Fibroblast of lung (primary cell): ENCODE measurements at regions not wholly inside any gene's neighbourhood (a gene's known extent, or its start where the extent isn't known, plus 50 kb on each side); places are given as distances from the start of the nearest gene placed in this dataset.

Experiments
- DNase-seq, 2 donors: peaks; one replicate each; pipeline versions ENCODE4 v3.0.0 to v3.0.0-alpha.2; 2010; ENCODE audit warnings: low read depth in 2 of 2
- H2AFZ ChIP-seq: 2 replicates; pipeline ENCODE4 v1.5.1; 2012; ENCODE audit warnings: low read length, control low read depth, inconsistent platforms
- H3K27ac ChIP-seq: 2 replicates; pipeline ENCODE4 v1.5.1; 2011; ENCODE audit warnings: low read length, control low read depth; ENCODE audit not compliant: insufficient read depth
- H3K27me3 ChIP-seq: 2 replicates; pipeline ENCODE4 v1.5.1; 2011; ENCODE audit warnings: mild to moderate bottlenecking, low read length; ENCODE audit not compliant: control insufficient read depth, insufficient read depth
- H3K36me3 ChIP-seq: 2 replicates; pipeline ENCODE4 v1.5.1; 2011; ENCODE audit warnings: low read length; ENCODE audit not compliant: control insufficient read depth, insufficient read depth
- H3K4me1 ChIP-seq: 2 replicates; pipeline ENCODE4 v1.5.1; 2011; ENCODE audit warnings: low read length; ENCODE audit not compliant: control insufficient read depth, insufficient read depth; ENCODE audit errors: extremely low read depth
- H3K4me2 ChIP-seq: 2 replicates; pipeline ENCODE4 v1.5.1; 2011; ENCODE audit warnings: low read length, control low read depth; ENCODE audit not compliant: insufficient read depth; ENCODE audit errors: extremely low read depth
- H3K4me3 ChIP-seq, 4 experiments: fragments of 200-600 bp in 1 of 4; sonication (generic) in 1 of 4; replicated peaks in 1 of 4; 2 replicates each; pipeline ENCODE4 v1.5.1; 2011 to 2016; ENCODE audit warnings: low read length in 4 of 4, low read depth in 3 of 4, mild to moderate bottlenecking in 3 of 4, control low read depth in 2 of 4, inconsistent platforms in 1 of 4, mixed read lengths in 1 of 4; ENCODE audit not compliant: insufficient read depth in 1 of 4; ENCODE audit errors: control extremely low read depth in 1 of 4
- H3K79me2 ChIP-seq: 2 replicates; pipeline ENCODE4 v1.5.1; 2012; ENCODE audit warnings: mild to moderate bottlenecking, low read length, inconsistent platforms; ENCODE audit not compliant: control insufficient read depth, insufficient read depth
- H3K9ac ChIP-seq: 2 replicates; pipeline ENCODE4 v1.5.1; 2011; ENCODE audit warnings: mild to moderate bottlenecking, low read length, control low read depth; ENCODE audit not compliant: insufficient read depth
- H3K9me3 ChIP-seq: 2 replicates; pipeline ENCODE4 v1.5.1; 2012; ENCODE audit warnings: low read depth, low read length; ENCODE audit not compliant: control insufficient read depth, insufficient read depth
- H4K20me1 ChIP-seq: 2 replicates; pipeline ENCODE4 v1.5.1; 2011; ENCODE audit warnings: low read length; ENCODE audit not compliant: control insufficient read depth, insufficient read depth; ENCODE audit errors: extremely low read depth
- CTCF ChIP-seq, 2 donors: IDR thresholded peaks in 1 of 2; conservative IDR thresholded peaks in 1 of 2; 1 replicate in 1 of 2; 2 replicates in 1 of 2; pipeline ENCODE4 v1.5.1; 2011 to 2012; ENCODE audit warnings: low read length in 2 of 2, control low read depth in 1 of 2, inconsistent platforms in 1 of 2, low read depth in 1 of 2, mild to moderate bottlenecking in 1 of 2
- EZH2 ChIP-seq: IDR thresholded peaks from 2 replicates; pipeline ENCODE4 v1.5.1; 2012; ENCODE audit warnings: low read length, control low read depth, mild to moderate bottlenecking; ENCODE audit errors: missing control alignments

- Histone ChIP-seq H3K9ac (no peak overlapping the region), H3K79me2 (no peaks in the 10 kb centered on the region), H3K4me3 (no peak overlapping the region), H3K36me3 (no peaks in the 10 kb centered on the region), H3K27ac (no peak overlapping the region), H3K4me1 (no peaks in the 10 kb centered on the region), H3K27me3 (no peaks in the 10 kb centered on the region), H4K20me1 (no peaks in the 10 kb centered on the region), H3K9me3 (no peaks in the 10 kb centered on the region), H2AFZ (no peak overlapping the region), H3K4me2 (no peak overlapping the region)
- TF ChIP-seq EZH2 = no peak
- TF ChIP-seq CTCF (conservative IDR thresholded peaks at IDR 0.05 in 1 of 2, IDR thresholded peaks at IDR 0.05 in 1 of 2; ENCODE audit: low read depth in 1 of 2, low read length in 2 of 2) = no peak
- DNase-seq = no peak
Measured at GRCh38 chr6:11367638-11368199, 135.3 kb upstream of the NEDD9 start.

GRCh38 chr6:11366934-11367637 is 134.6 kb upstream of the NEDD9 start:
- Histone ChIP-seq H3K36me3 (no peaks in the 10 kb centered on the region), H3K4me3 (no peak overlapping the region), H3K4me1 (no peaks in the 10 kb centered on the region), H3K79me2 (no peaks in the 10 kb centered on the region), H2AFZ (no peak overlapping the region), H3K9me3 (no peaks in the 10 kb centered on the region), H3K9ac (no peak overlapping the region), H3K27ac (no peak overlapping the region), H4K20me1 (no peaks in the 10 kb centered on the region), H3K27me3 (no peaks in the 10 kb centered on the region), H3K4me2 (no peak overlapping the region)
- DNase-seq = peak in 1 of 2 donors; percentile 71
- TF ChIP-seq EZH2 (no peak), CTCF (conservative IDR thresholded peaks at IDR 0.05 in 1 of 2, IDR thresholded peaks at IDR 0.05 in 1 of 2; ENCODE audit: low read depth in 1 of 2, low read length in 2 of 2) (no peak)

GRCh38 chr6:11366183-11366933 is 133.9 kb upstream of the NEDD9 start:
- Histone ChIP-seq H3K9me3 (no peaks in the 10 kb centered on the region), H3K79me2 (no peaks in the 10 kb centered on the region), H3K4me3 (no peak overlapping the region), H3K9ac (no peak overlapping the region), H2AFZ (no peak overlapping the region), H3K27me3 (no peaks in the 10 kb centered on the region), H3K36me3 (no peaks in the 10 kb centered on the region), H4K20me1 (no peaks in the 10 kb centered on the region), H3K4me2 (no peak overlapping the region), H3K4me1 (no peaks in the 10 kb centered on the region), H3K27ac (no peak overlapping the region)
- no peak for DNase-seq
- TF ChIP-seq EZH2 (no peak), CTCF (conservative IDR thresholded peaks at IDR 0.05 in 1 of 2, IDR thresholded peaks at IDR 0.05 in 1 of 2; ENCODE audit: low read depth in 1 of 2, low read length in 2 of 2) (no peak)
